NCI-H146 treated with DMSO at 0.1 percent for 48 hours (cell line): ENCODE measurements at regions not wholly inside any gene's neighbourhood (a gene's known extent, or its start where the extent isn't known, plus 50 kb on each side); places are given as distances from the start of the nearest gene placed in this dataset.

Experiments
- DNase-seq: peaks from one replicate; lab custom pipeline; 2025; ENCODE audit not compliant: unreplicated experiment; lab: John Stamatoyannopoulos, UW

- DNase-seq = no peak
Observed at GRCh38 chr1:168991667-168992475, 114.6 kb upstream of the ATP1B1 start.

DNA sequence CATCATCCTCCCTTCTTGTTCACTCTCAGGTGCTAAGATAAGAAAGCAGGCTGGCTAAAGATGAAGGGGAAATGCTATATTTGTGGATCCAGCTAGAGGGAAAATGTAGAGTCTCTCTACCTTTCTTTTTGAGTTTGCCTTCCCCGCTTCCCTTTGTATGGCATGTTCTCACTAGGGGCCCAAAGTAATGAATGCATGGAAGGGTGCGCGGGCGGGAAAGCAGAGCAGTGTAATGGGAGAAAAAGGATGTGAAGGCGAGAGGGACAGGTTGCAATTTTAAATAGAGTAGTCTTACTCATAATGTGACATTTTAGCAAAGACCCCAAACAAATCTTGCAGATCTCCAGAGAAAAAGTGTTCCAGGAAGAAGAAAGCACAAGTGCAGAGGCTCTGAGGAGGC is 105.1 kb upstream of the ATP1B1 start:
- no peak for DNase-seq

DNA sequence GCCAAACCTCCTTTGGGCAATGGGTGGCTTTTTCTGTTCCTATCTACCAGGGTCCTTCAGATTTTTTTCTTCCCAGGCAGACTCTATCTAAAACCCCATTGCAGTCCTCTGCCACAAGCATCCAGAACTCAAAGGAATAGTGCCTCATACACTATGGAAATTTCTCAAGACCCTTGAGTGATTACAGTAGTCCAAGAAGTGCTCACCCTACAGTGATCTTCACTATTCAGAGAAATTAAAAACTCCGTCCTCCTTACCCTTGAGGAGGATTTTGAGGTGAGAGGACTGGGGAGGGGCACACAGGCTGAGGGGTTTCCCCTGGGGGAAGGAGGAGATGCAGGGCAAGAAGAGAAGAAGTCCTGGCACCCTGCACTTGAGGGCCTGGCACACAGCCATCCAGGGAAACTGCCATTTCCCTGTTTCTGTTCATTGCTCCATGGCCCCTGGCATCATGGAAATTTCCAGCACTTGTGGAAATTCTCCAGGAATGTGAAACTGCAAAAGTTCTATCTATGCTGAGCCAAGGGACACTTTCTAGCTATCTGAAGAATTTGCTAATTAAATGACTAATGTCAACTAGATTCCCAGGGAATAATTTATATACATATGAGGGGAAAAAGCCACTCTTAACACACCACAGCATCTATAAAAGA is 102.5 kb upstream of the ATP1B1 start:
- no peak for DNase-seq

DNA sequence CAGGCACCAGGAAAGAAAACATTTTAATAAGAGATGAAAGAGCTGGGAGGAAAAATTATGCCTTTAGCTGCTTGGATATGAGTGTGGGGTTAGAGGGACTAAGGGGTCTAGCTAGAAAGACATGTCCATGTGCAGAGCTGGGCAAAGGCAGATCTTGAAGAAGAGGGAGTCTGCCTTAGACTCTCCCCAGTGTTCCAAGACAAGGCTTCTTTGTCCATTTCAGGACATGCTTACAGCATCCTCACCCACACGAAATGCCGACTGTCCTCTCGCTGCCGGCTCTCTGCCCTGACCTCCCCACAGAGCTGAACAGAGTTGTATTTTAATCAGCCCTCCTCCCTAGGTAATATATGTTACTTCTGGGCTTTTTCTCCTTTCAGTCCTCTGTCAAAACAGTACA is 100.7 kb upstream of the ATP1B1 start:
- no peak for DNase-seq

GRCh38 chr1:169009666-169010065 is 96.8 kb upstream of the ATP1B1 start:
- no peak for DNase-seq

- no peak for DNase-seq
Observed at GRCh38 chr1:169012416-169012815, 94.1 kb upstream of the ATP1B1 start.

GRCh38 chr1:169013821-169014220 is 92.7 kb upstream of the ATP1B1 start:
- no peak for DNase-seq

DNA sequence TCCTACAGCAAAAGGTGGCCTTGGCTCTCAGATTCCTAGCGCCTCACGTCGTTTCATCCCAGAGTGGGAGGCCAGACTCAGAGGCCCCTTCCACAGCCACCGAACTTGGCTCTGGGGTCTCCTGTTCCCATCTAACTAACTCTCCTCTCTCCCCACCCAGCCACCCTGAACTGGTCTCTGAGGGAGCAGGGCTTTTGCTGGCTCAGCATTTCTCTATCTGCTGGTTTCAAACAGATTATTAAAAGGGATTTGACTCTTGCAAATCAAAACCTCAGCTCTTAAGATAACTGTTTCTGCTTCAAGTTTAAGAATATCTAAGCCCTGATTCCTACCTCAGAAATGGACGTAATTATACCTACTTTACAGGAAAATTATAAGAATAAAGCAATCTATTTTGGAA is 91.0 kb upstream of the ATP1B1 start:
- no peak for DNase-seq

DNA sequence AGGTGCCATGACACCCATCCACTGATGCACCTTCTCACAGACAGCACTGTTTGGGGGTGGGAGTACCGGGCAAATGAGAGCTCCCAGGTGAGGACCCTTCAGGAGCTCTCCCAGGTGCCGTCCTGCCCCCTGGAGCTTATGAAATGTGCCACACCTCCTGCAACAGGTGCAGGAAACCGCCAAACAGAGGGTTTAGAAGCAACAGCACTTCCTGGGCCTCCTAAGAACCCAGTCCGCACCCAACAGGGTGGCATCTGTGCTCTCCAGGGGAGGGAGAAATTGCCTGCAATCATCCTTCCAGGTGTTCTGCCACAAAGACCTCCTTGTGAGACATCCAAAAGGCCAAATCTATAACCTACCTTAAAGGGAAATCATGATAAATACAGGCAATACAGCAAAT is 87.7 kb upstream of the ATP1B1 start:
- peak; percentile 82 for DNase-seq

- DNase-seq = peak; percentile 56
Observed at GRCh38 chr1:169019419-169020058, 87.0 kb upstream of the ATP1B1 start.

DNA sequence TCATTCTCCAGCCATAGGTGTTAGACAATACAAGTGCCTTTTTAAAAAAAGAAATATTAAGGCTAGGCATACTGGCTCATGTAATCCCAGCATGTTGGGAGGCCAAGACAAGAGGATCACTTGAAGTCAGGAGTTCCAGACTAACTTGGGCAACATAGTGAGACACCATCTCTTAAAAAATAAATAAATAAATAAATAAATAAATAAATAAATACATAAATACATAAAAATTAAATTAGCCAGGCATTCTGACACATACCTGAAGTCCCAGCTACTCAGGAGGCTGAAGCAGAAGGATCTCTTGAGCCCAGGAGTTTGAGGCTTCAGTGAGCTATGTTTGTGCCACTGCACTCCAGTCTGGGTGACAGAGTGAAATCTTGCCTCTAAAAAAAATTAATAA is 85.8 kb upstream of the ATP1B1 start:
- DNase-seq = no peak

GRCh38 chr1:169022648-169023047 is 83.8 kb upstream of the ATP1B1 start:
- no peak for DNase-seq

DNA sequence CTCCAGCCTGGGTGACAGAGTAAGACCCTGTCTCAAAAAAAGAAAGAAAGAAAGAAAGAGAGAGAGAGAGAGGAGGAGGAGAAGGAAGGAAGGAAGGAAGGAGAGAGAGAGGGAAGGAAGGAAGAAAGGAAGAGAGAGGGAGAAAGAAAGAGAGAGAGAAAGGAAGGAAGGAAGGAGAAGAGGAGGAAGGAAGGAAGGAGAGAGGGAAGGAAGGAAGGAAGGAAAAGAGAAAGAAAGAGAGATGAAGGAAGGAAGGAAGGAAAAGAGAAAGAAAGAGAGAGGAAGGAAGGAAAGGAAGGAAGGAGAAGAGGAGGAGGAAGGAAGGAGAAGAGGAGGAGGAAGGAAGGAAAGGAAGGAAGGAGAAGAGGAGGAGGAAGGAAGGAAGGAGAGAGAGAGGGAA is 82.2 kb upstream of the ATP1B1 start:
- no peak for DNase-seq

GRCh38 chr1:169024800-169025271 is 81.7 kb upstream of the ATP1B1 start:
- no peak for DNase-seq

DNA sequence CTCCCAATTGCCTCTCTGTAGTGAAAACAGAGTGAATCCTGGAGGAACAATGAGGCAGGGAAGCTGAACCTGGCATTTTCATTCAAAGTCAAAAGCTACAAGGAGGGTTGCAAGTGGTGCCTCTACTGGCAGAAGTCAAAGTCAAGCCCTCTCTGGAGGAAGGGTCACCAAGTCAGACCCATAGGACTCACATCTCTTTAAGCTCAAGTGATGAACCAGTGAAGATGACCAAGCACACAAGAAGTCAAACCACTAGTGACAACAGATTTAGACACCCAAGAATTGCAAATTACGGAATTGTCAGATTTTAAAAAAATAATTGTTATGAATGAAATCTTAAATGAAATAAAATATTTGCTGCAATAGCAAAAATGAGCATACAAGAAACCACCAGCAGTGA is 81.1 kb upstream of the ATP1B1 start:
- no peak for DNase-seq

- no peak for DNase-seq
Observed at GRCh38 chr1:169027607-169028320, 78.7 kb upstream of the ATP1B1 start.

- DNase-seq = no peak
Observed at GRCh38 chr1:169031566-169032224, 74.8 kb upstream of the ATP1B1 start.

DNA sequence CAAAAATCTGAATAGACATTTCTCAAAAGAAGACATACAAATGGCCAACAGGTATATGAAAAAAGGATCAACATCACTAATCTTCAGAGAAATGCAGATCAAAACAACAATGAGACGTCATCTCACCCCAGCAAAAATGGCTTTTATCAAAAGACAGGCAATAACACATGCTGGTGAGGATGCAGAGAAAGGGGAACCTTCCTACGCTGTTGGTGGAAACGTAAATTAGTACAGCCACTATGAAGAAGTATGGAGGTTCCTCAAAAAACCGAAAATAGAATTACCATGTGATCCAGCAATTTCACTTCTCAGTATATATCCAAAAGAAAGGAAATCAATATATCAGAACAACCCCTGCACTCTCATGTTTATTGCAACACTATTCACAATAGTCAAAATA is 65.1 kb upstream of the ATP1B1 start:
- no peak for DNase-seq

DNA sequence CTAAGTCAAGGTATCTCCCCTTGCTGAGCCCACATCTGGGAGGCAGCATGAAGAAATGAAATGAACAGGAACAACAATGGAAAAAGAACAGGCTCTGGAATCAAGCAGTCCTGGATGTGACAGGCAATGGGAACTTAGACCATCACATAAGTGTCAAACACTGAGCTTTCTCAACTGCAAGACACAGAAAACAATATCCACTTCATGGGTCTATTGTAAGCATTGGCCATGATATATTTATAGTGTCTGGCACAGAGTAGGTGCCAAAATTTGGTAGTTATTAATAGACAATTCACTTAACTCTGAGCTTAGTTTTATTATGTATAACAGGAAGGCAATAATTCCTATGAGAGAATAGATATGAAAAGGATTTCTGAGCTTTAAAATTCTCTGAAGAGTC is 64.1 kb upstream of the ATP1B1 start:
- no peak for DNase-seq

GRCh38 chr1:169043823-169044222 is 62.7 kb upstream of the ATP1B1 start:
- no peak for DNase-seq

GRCh38 chr1:169044296-169044695 is 62.2 kb upstream of the ATP1B1 start:
- no peak for DNase-seq
